ENCODE measurements at regions not wholly inside any gene's neighbourhood (a gene's known extent, or its start where the extent isn't known, plus 50 kb on each side); places are given as distances from the start of the nearest gene placed in this dataset.

- H3K27me3 Mint-ChIP-seq (ENCODE audit: low read depth): no peaks in the 10 kb centered on the region
- no peaks in the 10 kb centered on the region for H3K4me1 Mint-ChIP-seq (ENCODE audit: low read depth)
- H3K36me3 Mint-ChIP-seq (ENCODE audit: low read depth): no peaks in the 10 kb centered on the region
- H3K4me3 Mint-ChIP-seq: no peak overlapping the region
- peaks cover 4% of the 10 kb centered on the region for H3K9me3 Mint-ChIP-seq
- no peak overlapping the region for H3K27ac Mint-ChIP-seq
Measured at GRCh38 chr2:228261546-228261945, 80.1 kb upstream of the SPHKAP start.

GRCh38 chr2:228257379-228257778 is 75.9 kb upstream of the SPHKAP start:
- H3K9me3 Mint-ChIP-seq: no peaks in the 10 kb centered on the region

GRCh38 chr2:228253752-228254151 is 72.3 kb upstream of the SPHKAP start:
- Mint-ChIP-seq H3K4me1 (ENCODE audit: low read depth) (no peaks in the 10 kb centered on the region), H3K27ac (no peak overlapping the region), H3K36me3 (ENCODE audit: low read depth) (no peaks in the 10 kb centered on the region), H3K4me3 (no peak overlapping the region), H3K27me3 (ENCODE audit: low read depth) (no peaks in the 10 kb centered on the region), H3K9me3 (peaks cover 4% of the 10 kb centered on the region)

More at GRCh38 chr2:228257379-228257778, 75.9 kb upstream of the SPHKAP start:
- H3K27ac Mint-ChIP-seq: no peak overlapping the region
- H3K4me1 Mint-ChIP-seq (ENCODE audit: low read depth): no peaks in the 10 kb centered on the region
- no peak overlapping the region for H3K4me3 Mint-ChIP-seq
- H3K36me3 Mint-ChIP-seq (ENCODE audit: low read depth): no peaks in the 10 kb centered on the region
- no peaks in the 10 kb centered on the region for H3K27me3 Mint-ChIP-seq (ENCODE audit: low read depth)

- no peaks in the 10 kb centered on the region for H3K4me1 Mint-ChIP-seq (ENCODE audit: low read depth)
- no peak overlapping the region for H3K4me3 Mint-ChIP-seq
- H3K27me3 Mint-ChIP-seq (ENCODE audit: low read depth): no peaks in the 10 kb centered on the region
- H3K9me3 Mint-ChIP-seq: peaks cover 15% of the 10 kb centered on the region
- H3K27ac Mint-ChIP-seq: no peak overlapping the region
- H3K36me3 Mint-ChIP-seq (ENCODE audit: low read depth): no peaks in the 10 kb centered on the region
Measured at GRCh38 chr2:228247335-228247734, 65.8 kb upstream of the SPHKAP start.

DNA sequence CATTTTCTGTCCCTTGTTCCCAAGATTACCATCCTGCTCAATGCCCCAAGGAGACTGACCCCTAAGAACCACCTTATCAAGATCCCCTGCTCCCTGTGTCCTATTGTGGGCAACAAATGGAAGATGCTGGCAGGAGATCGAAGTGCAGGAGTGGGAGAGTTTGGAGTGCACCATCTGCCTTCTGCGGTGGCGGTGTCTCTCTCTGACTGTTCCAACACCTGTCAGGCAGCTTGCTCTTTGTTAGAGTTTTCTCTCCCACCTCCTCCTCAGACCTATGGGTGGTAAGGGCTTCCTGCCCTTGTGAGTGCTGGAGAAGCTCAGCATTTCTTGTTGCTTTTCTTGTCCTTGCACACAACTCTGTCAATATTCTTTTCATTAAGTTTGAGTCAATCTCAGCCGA is 64.1 kb upstream of the SPHKAP start:
- no peaks in the 10 kb centered on the region for H3K36me3 Mint-ChIP-seq (ENCODE audit: low read depth)
- no peaks in the 10 kb centered on the region for H3K4me1 Mint-ChIP-seq (ENCODE audit: low read depth)

DNA sequence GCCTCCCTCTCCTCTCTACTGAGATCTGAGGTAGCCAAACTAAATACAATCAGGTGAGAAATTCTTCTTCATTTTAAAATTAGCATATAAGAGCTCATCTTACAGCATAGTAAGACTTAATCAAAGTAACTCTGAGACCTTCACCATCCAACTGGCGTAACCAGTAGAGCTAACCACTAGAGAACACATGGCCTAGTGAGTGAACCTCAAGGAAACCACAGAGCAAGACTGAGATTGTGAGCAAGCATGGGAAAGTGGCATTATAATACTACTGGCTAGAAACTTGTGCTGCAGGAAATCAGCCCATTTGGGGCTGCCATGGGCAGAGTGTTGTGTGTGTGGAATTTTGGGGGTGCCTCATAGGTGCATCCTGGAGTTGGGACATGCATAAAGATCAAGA is 61.1 kb upstream of the SPHKAP start:
- H3K36me3 Mint-ChIP-seq (ENCODE audit: low read depth): no peaks in the 10 kb centered on the region
- no peak overlapping the region for H3K4me3 Mint-ChIP-seq
- no peaks in the 10 kb centered on the region for H3K27me3 Mint-ChIP-seq (ENCODE audit: low read depth)
- H3K9me3 Mint-ChIP-seq: peaks cover 8% of the 10 kb centered on the region
- H3K27ac Mint-ChIP-seq: no peak overlapping the region
- H3K4me1 Mint-ChIP-seq (ENCODE audit: low read depth): no peaks in the 10 kb centered on the region

More for the DNA sequence above, 64.1 kb upstream of the SPHKAP start:
- Mint-ChIP-seq H3K27me3 (ENCODE audit: low read depth) (no peaks in the 10 kb centered on the region), H3K9me3 (peaks cover 15% of the 10 kb centered on the region), H3K27ac (no peak overlapping the region), H3K4me3 (no peak overlapping the region)

DNA sequence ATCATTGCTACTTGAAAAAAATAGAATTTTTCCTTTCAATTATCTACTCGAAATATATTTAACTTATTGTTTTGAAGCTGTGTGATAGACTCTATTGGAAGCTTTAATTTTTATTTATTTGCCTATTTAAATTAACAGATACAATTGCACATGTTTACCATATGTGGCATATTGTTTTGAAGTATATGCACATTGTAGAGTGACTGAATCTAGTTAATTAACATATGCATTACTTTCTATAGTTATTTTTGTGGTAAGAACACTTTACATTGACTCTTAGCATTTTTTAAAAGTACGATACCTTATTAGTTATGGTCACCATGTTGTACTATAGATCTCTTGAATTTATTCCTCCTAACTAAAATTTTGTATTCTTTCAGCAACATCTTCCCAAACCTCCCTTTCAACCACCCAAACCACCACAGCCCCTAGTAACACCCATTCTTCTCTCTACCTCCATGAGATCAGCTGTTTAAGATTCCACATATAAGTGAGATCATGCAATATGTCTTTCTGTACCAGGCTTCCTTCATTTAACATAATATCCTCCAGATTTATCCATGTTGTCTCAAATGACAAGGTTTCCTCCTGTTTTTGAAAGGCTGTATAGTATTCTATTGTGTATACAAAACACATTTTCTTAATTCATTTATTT is 58.5 kb upstream of the SPHKAP start:
- H3K27ac Mint-ChIP-seq: no peak overlapping the region
- H3K36me3 Mint-ChIP-seq (ENCODE audit: low read depth): no peaks in the 10 kb centered on the region

GRCh38 chr2:228239207-228239906 is 57.9 kb upstream of the SPHKAP start:
- Mint-ChIP-seq H3K4me3 (no peak overlapping the region), H3K36me3 (ENCODE audit: low read depth) (no peaks in the 10 kb centered on the region), H3K9me3 (peaks cover 8% of the 10 kb centered on the region), H3K27me3 (ENCODE audit: low read depth) (no peaks in the 10 kb centered on the region), H3K27ac (no peak overlapping the region), H3K4me1 (ENCODE audit: low read depth) (no peaks in the 10 kb centered on the region)

More for the DNA sequence above, 58.5 kb upstream of the SPHKAP start:
- Mint-ChIP-seq H3K27me3 (ENCODE audit: low read depth) (no peaks in the 10 kb centered on the region), H3K4me3 (no peak overlapping the region), H3K9me3 (peaks cover 8% of the 10 kb centered on the region), H3K4me1 (ENCODE audit: low read depth) (no peaks in the 10 kb centered on the region)

Data from T-helper 1 cell treated with Interleukin-12 subunit alpha and Interleukin-12 subunit beta and Interleukin-4 antibody, amounts not matched to agents 30 μg/mL and 1 μg/mL, for 36 hours (primary cell).